GM18867 (cell line): ENCODE measurements at regions not wholly inside any gene's neighbourhood (a gene's known extent, or its start where the extent isn't known, plus 50 kb on each side); places are given as distances from the start of the nearest gene placed in this dataset.
A peak's percentile ranks its signal among the peaks of the same experiment; 100 is the strongest.

ENCODE experiments used
- ATAC-seq: cut with Tn5 transposase; IDR thresholded peaks from one replicate; pipeline ENCODE4 v1.9.1; 2021; ENCODE audit warnings: mild to moderate bottlenecking, moderate library complexity; ENCODE audit not compliant: unreplicated experiment

DNA sequence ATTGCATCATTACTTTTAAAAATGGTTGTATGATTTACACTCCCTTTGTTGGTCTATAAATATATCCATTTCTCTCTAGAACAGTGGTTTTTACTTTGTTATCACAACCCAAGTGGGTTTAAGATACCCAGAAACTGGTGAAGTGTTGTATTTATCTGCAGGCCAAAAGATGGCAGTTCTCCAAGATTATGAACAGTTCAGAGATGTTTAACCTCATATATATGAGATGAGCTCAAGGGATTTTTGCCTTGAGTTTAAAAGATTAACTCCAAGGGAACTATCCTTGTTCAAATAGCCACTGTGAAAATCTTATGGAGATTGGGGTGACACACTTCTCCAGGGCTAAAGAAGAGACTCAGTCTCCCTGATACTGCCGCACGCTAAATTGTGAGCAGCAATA lies 572.6 kb downstream of the TLE4 start:
- no peak for ATAC-seq

- ATAC-seq, result peak; percentile 79
These were observed 572.1 kb downstream of the TLE4 start for GRCh38 chr9:80143899-80144298.

GRCh38 chr9:80134487-80134886 lies 562.7 kb downstream of the TLE4 start:
- ATAC-seq, result peak; percentile 94

- no peak for ATAC-seq
These were observed 559.9 kb downstream of the TLE4 start for GRCh38 chr9:80131627-80132026.

DNA sequence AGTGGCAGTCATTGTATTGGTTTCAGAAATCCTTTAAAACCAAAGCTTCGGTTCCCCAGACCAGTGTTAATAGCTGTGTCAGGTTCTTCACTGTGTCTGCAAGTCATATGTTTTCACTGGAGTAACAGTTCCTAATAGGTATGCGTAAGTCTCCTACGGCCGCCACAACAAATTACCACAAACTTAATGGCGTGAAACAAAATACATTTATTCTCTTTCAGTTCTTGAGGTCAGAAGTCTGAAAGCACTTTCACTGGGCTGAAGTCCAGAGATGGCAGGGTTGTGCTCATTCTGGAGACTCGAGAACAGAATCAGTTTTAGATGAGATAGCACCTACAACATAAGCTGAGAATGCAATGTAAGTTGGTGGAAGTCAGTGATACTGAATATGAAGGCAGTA lies 556.2 kb downstream of the TLE4 start:
- no peak for ATAC-seq

GRCh38 chr9:80125731-80126264 lies 554.0 kb downstream of the TLE4 start:
- no peak for ATAC-seq

- ATAC-seq, result no peak
These were observed 545.3 kb downstream of the TLE4 start for GRCh38 chr9:80117031-80117430.

DNA sequence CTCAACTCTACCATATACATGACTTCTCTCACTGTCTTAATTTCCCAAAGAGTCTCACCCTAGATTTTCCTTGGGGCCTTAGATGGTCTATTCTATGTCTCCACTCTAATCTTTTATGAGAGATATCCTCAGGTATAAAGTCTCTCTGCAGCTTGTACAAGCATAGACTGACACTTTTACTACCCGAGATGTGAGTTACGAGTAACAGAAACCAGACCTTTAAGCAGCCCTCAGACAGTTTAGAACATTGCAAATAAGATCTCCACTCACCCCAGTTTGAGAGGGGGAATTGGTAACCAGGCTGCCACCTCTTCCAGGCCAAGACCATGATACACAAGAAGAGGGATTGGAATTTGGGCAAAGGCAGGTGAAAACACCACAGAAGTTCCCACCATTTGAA lies 542.5 kb downstream of the TLE4 start:
- ATAC-seq, result peak; percentile 58

DNA sequence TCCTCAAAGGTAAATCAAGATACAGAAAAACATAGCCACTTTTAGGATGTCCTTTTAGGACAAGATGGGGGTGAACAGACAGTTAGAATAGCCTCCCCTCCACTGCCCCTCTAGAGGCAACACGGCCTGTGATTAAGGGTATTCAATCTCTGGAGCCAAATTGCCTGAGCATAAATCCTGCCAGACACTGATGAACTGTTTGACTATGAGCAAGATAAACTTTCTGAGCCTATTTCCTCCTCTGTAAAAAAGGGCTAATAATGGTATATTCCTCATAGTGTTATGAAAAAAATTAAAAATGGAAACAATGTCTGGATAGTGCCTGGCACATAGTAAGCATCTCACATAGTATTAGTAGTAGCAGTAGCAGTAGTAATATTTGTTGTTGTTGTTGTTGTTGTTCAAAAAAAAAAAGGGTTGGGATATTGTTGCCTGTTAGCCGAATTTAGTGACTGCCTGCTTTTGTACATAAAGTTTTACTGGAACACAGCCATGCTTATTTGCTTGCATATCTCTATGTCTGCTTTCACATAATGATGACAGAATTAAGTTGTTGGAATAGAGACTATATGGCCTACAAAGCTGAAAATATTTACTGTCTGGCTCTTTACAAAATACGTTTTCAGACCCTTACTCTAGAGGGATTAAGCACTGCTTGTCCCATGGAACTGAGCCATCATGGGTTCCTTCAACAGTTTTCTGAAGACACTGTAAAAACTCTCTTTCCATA lies 536.3 kb downstream of the TLE4 start:
- no peak for ATAC-seq

DNA sequence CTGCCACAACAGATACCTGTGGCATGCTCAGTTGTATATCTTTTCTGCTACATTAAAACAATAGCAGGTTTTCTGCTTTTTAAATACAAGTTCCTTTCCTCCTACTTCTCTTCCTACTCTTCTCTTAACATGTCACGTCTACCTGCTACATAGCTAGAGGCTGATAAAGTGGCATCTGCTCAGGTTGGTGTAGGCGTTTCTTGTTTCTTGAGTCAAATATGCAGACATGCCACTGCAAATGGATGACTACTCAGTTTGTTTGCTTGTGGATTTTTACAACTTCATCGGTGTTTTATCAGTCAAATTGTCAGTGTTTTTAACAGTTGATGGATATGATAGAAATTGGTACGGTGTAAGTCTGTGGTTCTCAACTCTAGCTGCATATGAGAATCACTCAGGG lies 525.7 kb downstream of the TLE4 start:
- ATAC-seq, result no peak

DNA sequence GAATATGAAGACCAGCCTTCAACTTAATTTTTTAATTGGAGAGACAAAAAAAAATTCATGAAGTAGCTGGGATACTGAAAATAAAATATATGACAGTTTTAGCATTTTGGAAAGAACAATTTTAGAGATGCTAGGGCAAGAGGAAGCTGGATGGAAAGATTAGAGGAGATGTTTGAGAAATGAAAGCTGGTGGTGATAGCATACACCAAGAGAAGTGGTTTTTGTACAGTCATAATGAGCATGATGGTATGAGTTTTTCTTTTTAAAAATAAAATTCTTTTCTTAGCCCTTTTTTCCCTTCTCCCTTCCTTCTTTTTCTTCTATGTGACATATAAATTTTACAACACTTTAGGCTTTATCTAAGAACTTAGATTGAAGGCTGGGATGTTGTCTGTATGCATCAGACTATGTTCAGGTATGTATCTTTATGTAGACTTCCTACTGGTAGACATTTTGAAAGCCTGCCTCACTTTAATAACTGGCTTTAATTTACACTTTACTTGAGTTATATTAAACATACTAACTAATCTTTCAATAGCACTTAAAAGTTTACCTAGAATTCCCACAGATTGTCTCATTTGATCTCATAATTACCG lies 522.5 kb downstream of the TLE4 start:
- peak; percentile 82 for ATAC-seq

DNA sequence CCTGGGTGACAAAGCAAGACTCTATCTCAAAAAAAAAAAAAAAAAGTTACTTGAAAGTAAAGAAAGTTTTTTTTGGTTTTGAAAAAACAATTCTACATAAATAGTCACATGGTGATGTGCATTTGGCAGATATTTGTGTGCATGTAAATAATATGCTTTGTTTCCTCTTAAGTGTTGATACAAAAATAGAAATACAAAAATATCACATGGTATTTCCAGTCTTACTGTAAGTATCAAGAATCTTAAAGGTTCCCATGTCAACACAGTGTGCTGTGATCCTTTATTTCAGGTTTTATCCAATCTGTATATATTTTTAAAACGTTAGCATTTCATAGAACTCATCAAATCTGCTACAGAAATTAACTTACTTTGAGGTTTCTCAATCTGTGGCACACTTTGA lies 521.9 kb downstream of the TLE4 start:
- no peak for ATAC-seq

- ATAC-seq, result no peak
These were observed 519.8 kb downstream of the TLE4 start for GRCh38 chr9:80091526-80091925.

DNA sequence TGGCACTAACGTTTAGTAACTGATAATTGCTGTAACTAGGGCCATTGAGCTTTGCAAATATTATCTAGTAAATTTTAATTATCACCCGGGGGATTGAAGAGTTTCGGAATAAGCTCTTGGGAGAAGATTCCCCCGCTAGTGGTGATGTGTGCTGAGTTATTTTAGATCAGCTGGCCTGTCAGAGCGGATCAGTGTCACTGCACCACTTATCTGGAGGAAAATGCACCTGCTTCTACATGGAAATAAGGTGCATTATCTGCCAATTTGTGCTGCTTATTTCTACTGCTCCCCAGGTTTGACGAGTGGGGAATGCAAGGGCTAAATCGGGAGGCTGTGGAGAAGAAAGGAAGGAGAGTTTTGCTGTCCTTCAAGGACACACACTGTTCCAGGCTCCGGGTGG lies 518.6 kb downstream of the TLE4 start:
- ATAC-seq, result no peak

DNA sequence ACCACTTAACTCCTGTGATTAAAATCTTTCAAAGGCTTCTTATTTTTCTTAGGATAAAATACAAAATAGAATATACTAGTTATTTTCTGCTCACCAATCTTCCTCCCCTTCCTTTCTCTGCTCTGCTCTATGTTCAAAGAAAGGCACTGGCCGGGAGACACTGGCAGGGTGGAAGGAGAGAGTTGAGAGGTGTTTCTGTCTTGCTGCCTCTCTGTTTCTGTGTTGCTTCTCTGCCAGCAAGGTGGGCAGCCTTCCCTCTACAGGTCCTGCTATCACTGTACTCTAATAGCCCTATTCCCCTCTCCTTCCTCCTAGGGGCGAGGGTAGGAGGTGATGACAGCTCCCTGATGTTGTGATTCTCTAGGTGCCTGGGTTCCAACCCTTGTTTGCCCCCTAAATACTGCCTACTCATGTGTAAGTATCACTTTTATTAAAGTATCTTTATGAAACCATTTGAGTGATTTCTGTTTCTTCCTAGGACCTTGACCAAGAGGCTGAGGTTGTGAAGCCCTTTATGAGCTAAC lies 515.1 kb downstream of the TLE4 start:
- ATAC-seq, result no peak

DNA sequence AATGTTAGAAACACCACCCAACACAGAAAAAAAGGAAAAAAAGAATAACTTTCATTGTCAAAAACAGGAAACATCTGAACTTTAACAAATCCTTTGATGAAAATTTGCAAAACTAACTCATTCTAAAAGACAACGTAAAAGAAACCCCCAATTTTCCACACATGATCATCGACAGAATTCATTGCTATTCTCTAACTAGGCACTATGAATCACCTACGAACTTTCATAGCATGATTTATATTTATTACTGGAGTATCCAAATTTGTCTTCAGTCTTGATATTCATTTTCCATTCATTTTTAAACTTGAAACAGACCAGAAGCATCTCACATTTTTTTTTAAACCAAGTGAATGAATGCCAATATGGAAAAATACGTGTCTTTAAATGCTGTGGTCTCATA lies 514.6 kb downstream of the TLE4 start:
- no peak for ATAC-seq

GRCh38 chr9:80085668-80086067 lies 513.9 kb downstream of the TLE4 start:
- no peak for ATAC-seq

DNA sequence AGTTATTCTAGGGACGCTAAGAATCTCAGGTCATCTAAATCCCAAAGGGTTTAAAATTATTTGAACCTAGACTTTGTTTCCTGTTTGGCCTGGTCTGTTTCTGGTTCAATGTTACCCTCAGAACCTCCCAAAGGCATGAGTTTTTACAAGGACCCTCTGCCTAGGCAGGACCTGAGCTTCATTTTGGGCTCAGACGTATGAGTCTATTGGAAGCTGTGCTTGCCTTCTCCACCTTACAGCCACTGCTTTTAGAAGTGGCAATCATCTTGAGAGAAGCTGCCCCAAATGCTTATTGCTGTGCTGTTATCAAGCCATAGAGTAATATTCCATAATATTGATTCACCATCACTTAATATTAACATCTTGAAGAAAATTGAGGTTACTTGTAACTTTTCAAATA lies 510.4 kb downstream of the TLE4 start:
- ATAC-seq, result no peak

DNA sequence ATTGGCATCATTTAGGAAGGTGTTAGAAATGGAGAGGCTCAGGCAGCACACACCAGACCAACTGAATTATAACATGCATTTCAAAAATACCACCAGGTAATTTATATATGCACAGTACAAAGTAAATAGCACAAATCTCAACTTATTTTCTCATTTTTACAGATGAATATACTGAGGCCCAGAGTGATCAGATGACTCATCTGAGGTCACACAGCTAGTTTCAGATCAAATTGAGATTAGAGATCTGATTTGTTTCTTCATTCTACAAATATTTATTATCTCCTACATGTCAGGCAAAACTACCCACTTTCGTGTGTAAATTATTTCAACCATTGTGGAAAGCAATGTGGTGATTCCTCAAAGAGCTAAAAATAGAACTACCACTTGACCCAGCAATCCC lies 507.1 kb downstream of the TLE4 start:
- ATAC-seq, result no peak

- peak; percentile 48 for ATAC-seq
These were observed 505.3 kb downstream of the TLE4 start for GRCh38 chr9:80077059-80077458.

DNA sequence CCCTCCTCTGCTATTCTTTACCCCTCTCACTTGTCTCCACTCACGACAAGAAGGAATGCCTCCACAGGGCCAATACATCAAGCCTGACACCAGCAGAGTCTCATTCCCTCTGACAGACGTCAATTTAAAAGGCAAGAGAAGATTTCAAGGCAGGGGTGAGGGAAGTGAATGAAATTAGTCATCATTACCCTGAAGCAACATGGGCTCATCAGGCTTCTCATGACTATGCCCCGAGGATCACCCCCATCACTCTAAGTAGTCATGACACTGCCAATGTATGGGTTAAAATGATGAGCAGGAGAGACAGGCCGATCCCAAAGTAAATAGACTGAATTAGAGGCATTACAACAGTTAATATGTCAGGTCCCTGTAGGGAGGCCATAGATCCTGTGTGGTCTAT lies 504.4 kb downstream of the TLE4 start:
- no peak for ATAC-seq

- ATAC-seq, result no peak
These were observed 502.7 kb downstream of the TLE4 start for GRCh38 chr9:80074439-80074838.
